ENCODE measurements at regions not wholly inside any gene's neighbourhood (a gene's known extent, or its start where the extent isn't known, plus 50 kb on each side); places are given as distances from the start of the nearest gene placed in this dataset.

DNA sequence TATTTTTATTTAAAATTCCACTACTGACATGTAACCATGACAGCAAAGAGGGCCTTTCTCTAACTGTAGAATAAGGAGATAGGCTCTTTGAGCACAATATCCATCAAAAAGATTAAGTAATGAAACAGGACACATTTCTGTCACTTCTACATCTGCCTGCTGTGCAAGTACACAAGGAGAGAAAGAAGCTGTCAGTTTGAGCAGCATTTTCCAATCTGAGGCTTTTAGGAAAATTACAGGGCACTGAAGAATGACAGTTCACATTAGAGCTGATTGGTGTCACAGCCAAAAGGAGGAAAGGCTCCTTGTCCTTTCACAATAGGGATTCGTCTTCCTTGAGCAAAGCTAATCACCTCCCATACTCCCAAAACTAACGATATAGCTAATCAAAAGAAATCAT, 158.8 kb upstream of the TAC1 start:
- intact Hi-C loops (cut with micrococcal nuclease; ENCODE audit: unreplicated experiment): no loop called here
- no peaks in the 10 kb centered on the region for H3K79me2 ChIP-seq (ENCODE audit: low read depth)
- H2AFZ ChIP-seq: no peak overlapping the region
- H3F3A ChIP-seq (ENCODE audit: insufficient read depth, low read depth): no peaks in the 10 kb centered on the region
- H4K20me1 ChIP-seq (ENCODE audit: insufficient read depth): no peaks in the 10 kb centered on the region
- 0 out of 2 replicates have a peak, but pooled peaks cover 9% of the 10 kb centered on the region for H3K27me3 ChIP-seq (ENCODE audit: insufficient read depth, low read depth)
- H3K36me3 ChIP-seq (ENCODE audit: low read depth): no peaks in the 10 kb centered on the region
- no peak for DNase-seq
- H3K4me1 ChIP-seq (replicated peaks; ENCODE audit: insufficient read depth): no peaks in the 10 kb centered on the region
- no TSS peak for BruUV-seq (replicated peaks)
- CTCF ChIA-PET: no interaction called here
- H3K9me3 ChIP-seq (ENCODE audit: insufficient read depth, low read depth): no peaks in the 10 kb centered on the region
- no peak overlapping the region for H3K4me2 ChIP-seq
- H3K27ac ChIP-seq: no peak overlapping the region
- H3K9me2 ChIP-seq (ENCODE audit: insufficient read depth): no peaks in the 10 kb centered on the region
- TF ChIP-seq CTCF (conservative IDR thresholded peaks at IDR 0.05): no peak
- no peak for TF ChIP-seq EZH2 (IDR thresholded peaks at IDR 0.05; ENCODE audit: low read depth)
- H3K4me3 ChIP-seq: no peak overlapping the region
- POLR2A ChIA-PET (ENCODE audit: unreplicated experiment): no interaction called here

DNA sequence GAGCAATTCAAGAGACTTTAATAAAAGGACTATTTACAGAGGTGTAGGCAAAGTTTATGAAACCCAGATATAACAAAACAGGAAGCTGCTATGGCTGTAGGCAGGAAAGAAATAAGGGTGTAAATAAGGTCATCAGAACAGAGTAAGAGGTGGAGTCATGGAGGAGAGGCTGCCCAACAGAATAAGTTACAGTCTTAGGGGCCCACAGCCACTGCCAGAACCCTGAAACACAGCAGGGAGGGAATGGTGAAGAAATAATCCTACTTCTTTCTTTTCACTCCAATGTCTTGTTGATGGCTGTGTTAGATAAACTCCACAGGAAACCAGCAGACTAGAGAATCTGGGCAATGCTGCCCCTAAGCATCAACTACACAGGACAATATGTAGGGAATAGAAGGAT, 155.8 kb upstream of the TAC1 start:
- H3K4me2 ChIP-seq: no peak overlapping the region
- H3K4me3 ChIP-seq: no peak overlapping the region
- no peak for TF ChIP-seq EZH2 (IDR thresholded peaks at IDR 0.05; ENCODE audit: low read depth)
- TF ChIP-seq CTCF (conservative IDR thresholded peaks at IDR 0.05): no peak
- no peak for DNase-seq
- ChIA-PET CTCF (no interaction called here), POLR2A (ENCODE audit: unreplicated experiment) (no interaction called here)
- H3K9me3 ChIP-seq (ENCODE audit: insufficient read depth, low read depth): no peaks in the 10 kb centered on the region
- H4K20me1 ChIP-seq (ENCODE audit: insufficient read depth): no peaks in the 10 kb centered on the region
- no peak overlapping the region for H3K27ac ChIP-seq
- H3K4me1 ChIP-seq (replicated peaks; ENCODE audit: insufficient read depth): no peaks in the 10 kb centered on the region
- no peaks in the 10 kb centered on the region for H3F3A ChIP-seq (ENCODE audit: insufficient read depth, low read depth)
- intact Hi-C loops (cut with micrococcal nuclease; ENCODE audit: unreplicated experiment): no loop called here
- H3K79me2 ChIP-seq (ENCODE audit: low read depth): no peaks in the 10 kb centered on the region
- no TSS peak for BruUV-seq (replicated peaks)
- H3K27me3 ChIP-seq (ENCODE audit: insufficient read depth, low read depth): 0 out of 2 replicates have a peak, but pooled peaks cover 6% of the 10 kb centered on the region
- no peaks in the 10 kb centered on the region for H3K9me2 ChIP-seq (ENCODE audit: insufficient read depth)
- no peaks in the 10 kb centered on the region for H3K36me3 ChIP-seq (ENCODE audit: low read depth)
- H2AFZ ChIP-seq: no peak overlapping the region

- H3K27ac ChIP-seq: no peak overlapping the region
- H3K9me2 ChIP-seq (ENCODE audit: insufficient read depth): no peaks in the 10 kb centered on the region
- H3K4me1 ChIP-seq (replicated peaks; ENCODE audit: insufficient read depth): no peaks in the 10 kb centered on the region
- POLR2A ChIA-PET (ENCODE audit: unreplicated experiment): no interaction called here
- no peaks in the 10 kb centered on the region for H3K79me2 ChIP-seq (ENCODE audit: low read depth)
- H3K27me3 ChIP-seq (ENCODE audit: insufficient read depth, low read depth): 0 out of 2 replicates have a peak, but pooled peaks cover 10% of the 10 kb centered on the region
- no peak for DNase-seq
- CTCF ChIA-PET: no interaction called here
- H3F3A ChIP-seq (ENCODE audit: insufficient read depth, low read depth): no peaks in the 10 kb centered on the region
- no TSS peak for BruUV-seq (replicated peaks)
- no peak overlapping the region for H2AFZ ChIP-seq
- no peaks in the 10 kb centered on the region for H3K9me3 ChIP-seq (ENCODE audit: insufficient read depth, low read depth)
- TF ChIP-seq EZH2 (IDR thresholded peaks at IDR 0.05; ENCODE audit: low read depth) (no peak), CTCF (conservative IDR thresholded peaks at IDR 0.05) (no peak)
- no peak overlapping the region for H3K4me2 ChIP-seq
- intact Hi-C loops (cut with micrococcal nuclease; ENCODE audit: unreplicated experiment): no loop called here
- no peaks in the 10 kb centered on the region for H3K36me3 ChIP-seq (ENCODE audit: low read depth)
- H3K4me3 ChIP-seq: no peak overlapping the region
- H4K20me1 ChIP-seq (ENCODE audit: insufficient read depth): no peaks in the 10 kb centered on the region
These were observed 153.7 kb upstream of the TAC1 start for GRCh38 chr7:97578225-97578624.
